Kidney (tissue), 13 donors: ENCODE measurements at regions not wholly inside any gene's neighbourhood (a gene's known extent, or its start where the extent isn't known, plus 50 kb on each side); places are given as distances from the start of the nearest gene placed in this dataset.
A peak's percentile ranks its signal among the peaks of the same experiment; 100 is the strongest.
"Not testable (repeated sequence)": the region's sequence is repeated elsewhere in the genome, so short reads cannot be mapped to it uniquely, and the experiment has no call there.

Experiments used
- DNase-seq, 5 donors: peaks; one replicate each; pipeline ENCODE4 v3.0.0-alpha.2; 2013 to 2020
- FAIRE-seq: peaks from 2 replicates; lab custom pipeline; 2012; peaks lifted over from hg19 to GRCh38; lab: Jason Lieb, UNC
- H3K27ac ChIP-seq, 2 donors: one replicate each; pipeline ENCODE4 v1.7.0; 2013; ENCODE audit warnings: low read depth in 2 of 2, low read length in 2 of 2, inconsistent platforms in 1 of 2
- H3K27me3 ChIP-seq: one replicate; pipeline ENCODE4 v1.7.1; 2013; ENCODE audit warnings: low read length, inconsistent platforms; ENCODE audit not compliant: control insufficient read depth, insufficient read depth
- H3K36me3 ChIP-seq, 3 donors: one replicate each; pipeline versions ENCODE4 v1.7.0 to v1.7.1; 2013; ENCODE audit warnings: low read length in 3 of 3, control low read depth in 1 of 3, inconsistent platforms in 1 of 3; ENCODE audit not compliant: insufficient read depth in 3 of 3, control insufficient read depth in 2 of 3
- H3K4me1 ChIP-seq, 3 donors: one replicate each; pipeline versions ENCODE4 v1.7.0 to v1.7.1; 2013; ENCODE audit warnings: low read length in 3 of 3, inconsistent platforms in 1 of 3, low read depth in 1 of 3; ENCODE audit not compliant: control insufficient read depth in 2 of 3, insufficient read depth in 2 of 3
- H3K4me3 ChIP-seq, 3 donors: one replicate each; pipeline versions ENCODE4 v1.7.0 to v1.8.1; 2013; ENCODE audit warnings: low read length in 3 of 3, control low read depth in 1 of 3, inconsistent platforms in 1 of 3
- H3K9ac ChIP-seq, 3 donors: one replicate each; pipeline versions ENCODE4 v1.7.0 to v1.7.1; 2013; ENCODE audit warnings: low read length in 3 of 3, control low read depth in 1 of 3, inconsistent platforms in 1 of 3
- H3K9me3 ChIP-seq, 3 donors: one replicate each; pipeline versions ENCODE4 v1.7.0 to v1.7.1; 2013; ENCODE audit warnings: low read length in 3 of 3, control low read depth in 1 of 3, inconsistent platforms in 1 of 3; ENCODE audit not compliant: control insufficient read depth in 2 of 3, insufficient read depth in 1 of 3
- CTCF ChIP-seq: IDR thresholded peaks from 3 replicates; pipeline ENCODE4 v1.5.1; 2012; ENCODE audit warnings: mild to moderate bottlenecking, moderate library complexity, borderline replicate concordance; ENCODE audit not compliant: insufficient read depth; ENCODE audit errors: extremely low read depth
- intact Hi-C: fragments of 100-400 bp; cut with DNase I; formaldehyde crosslinking; loops from one replicate; pipeline ENCODE4 v1.11.1; 2022
- donor health status: control.
- donor health status: control.
- donor health status: control.
- donor health status: control.
- donor health status: control.
- donor health status: DM: yes; HTN: yes; CAD: no.
- donor health status: Normal renal cell carcinoma (clear cell type).

GRCh38 chr1:30161953-30162352, 561.4 kb downstream of the MATN1 start:
- Histone ChIP-seq H3K9ac (no peak overlapping the region), H3K4me3 (no peak overlapping the region), H3K27me3 (no peaks in the 10 kb centered on the region), H3K27ac (no peak overlapping the region), H3K9me3 (peaks cover 0 to 6% (median 0%) of the 10 kb centered on the region in 3 donors), H3K36me3 (no peaks in the 10 kb centered on the region), H3K4me1 (no peaks in the 10 kb centered on the region)
- intact Hi-C loops, result no loop called here
- DNase-seq (peak in 1 of 5 donors; percentile 4), FAIRE-seq (no peak)
- TF ChIP-seq CTCF, result no peak

GRCh38 chr1:30160999-30161689, 562.2 kb downstream of the MATN1 start:
- no peak for FAIRE-seq
- no peaks in the 10 kb centered on the region for H3K4me1 ChIP-seq
- DNase-seq, result peak in 1 of 5 donors; percentile 3

GRCh38 chr1:30159015-30159414, 564.4 kb downstream of the MATN1 start:
- H3K4me3 ChIP-seq, result no peak overlapping the region
- FAIRE-seq (no peak), DNase-seq (peak in 3 of 5 donors; percentile 23 to 46 (median 44))
- peaks cover 0 to 6% (median 0%) of the 10 kb centered on the region in 3 donors for H3K9me3 ChIP-seq
- no peak for TF ChIP-seq CTCF
- no peak overlapping the region for H3K9ac ChIP-seq
- no peaks in the 10 kb centered on the region for H3K27me3 ChIP-seq
- intact Hi-C loops, result no loop called here
- H3K4me1 ChIP-seq, result no peaks in the 10 kb centered on the region
- no peak overlapping the region for H3K27ac ChIP-seq
- no peaks in the 10 kb centered on the region for H3K36me3 ChIP-seq

More at GRCh38 chr1:30160999-30161689, 562.2 kb downstream of the MATN1 start:
- Histone ChIP-seq H3K36me3 (no peaks in the 10 kb centered on the region), H3K9me3 (peaks cover 0 to 6% (median 0%) of the 10 kb centered on the region in 3 donors), H3K27ac (no peak overlapping the region), H3K9ac (no peak overlapping the region), H3K27me3 (no peaks in the 10 kb centered on the region), H3K4me3 (no peak overlapping the region)
- TF ChIP-seq CTCF, result no peak
- intact Hi-C loops, result no loop called here

- H3K9ac ChIP-seq, H3K9me3 ChIP-seq, H3K27me3 ChIP-seq, FAIRE-seq, H3K27ac ChIP-seq, DNase-seq, H3K36me3 ChIP-seq, H3K4me3 ChIP-seq, H3K4me1 ChIP-seq, intact Hi-C loops: not testable (repeated sequence)
These were observed 567.7 kb downstream of the MATN1 start for GRCh38 chr1:30155698-30156097.

GRCh38 chr1:30155253-30155652, 568.1 kb downstream of the MATN1 start:
- FAIRE-seq, DNase-seq, intact Hi-C loops, H3K4me1 ChIP-seq, H3K27me3 ChIP-seq, H3K4me3 ChIP-seq, H3K9me3 ChIP-seq, H3K9ac ChIP-seq, H3K27ac ChIP-seq, H3K36me3 ChIP-seq: not testable (repeated sequence)
